ENCODE measurements at regions not wholly inside any gene's neighbourhood (a gene's known extent, or its start where the extent isn't known, plus 50 kb on each side); places are given as distances from the start of the nearest gene placed in this dataset.

- no peak for TF ChIP-seq CTCF (conservative IDR thresholded peaks at IDR 0.05; ENCODE audit: low read depth, low read length)
- no peak for TF ChIP-seq SMC3 (IDR thresholded peaks at IDR 0.05; ENCODE audit: low read depth, low read length)
- TF ChIP-seq POLR2A (IDR thresholded peaks at IDR 0.05; ENCODE audit: low read depth, low read length): no peak
Measured at GRCh38 chr9:135212961-135213360, 125.5 kb downstream of the OLFM1 start.

All from IMR-90 (cell line).